Fibroblast of lung (primary cell): ENCODE measurements at regions not wholly inside any gene's neighbourhood (a gene's known extent, or its start where the extent isn't known, plus 50 kb on each side); places are given as distances from the start of the nearest gene placed in this dataset.
"Not testable (repeated sequence)": the region's sequence is repeated elsewhere in the genome, so short reads cannot be mapped to it uniquely, and the experiment has no call there.

ENCODE experiments used
- CTCF ChIP-seq, 2 donors: IDR thresholded peaks in 1 of 2; conservative IDR thresholded peaks in 1 of 2; 1 replicate in 1 of 2; 2 replicates in 1 of 2; pipeline ENCODE4 v1.5.1; 2011 to 2012; ENCODE audit warnings: low read length in 2 of 2, control low read depth in 1 of 2, inconsistent platforms in 1 of 2, low read depth in 1 of 2, mild to moderate bottlenecking in 1 of 2
- EZH2 ChIP-seq: IDR thresholded peaks from 2 replicates; pipeline ENCODE4 v1.5.1; 2012; ENCODE audit warnings: low read length, control low read depth, mild to moderate bottlenecking; ENCODE audit errors: missing control alignments

GRCh38 chr19:21607011-21607410, 101.6 kb downstream of the ZNF429 start:
- not testable (repeated sequence) for TF ChIP-seq CTCF (conservative IDR thresholded peaks at IDR 0.05 in 1 of 2, IDR thresholded peaks at IDR 0.05 in 1 of 2; ENCODE audit: low read depth in 1 of 2, low read length in 2 of 2); EZH2
